Right lobe of liver (tissue), 6 donors: ENCODE measurements at regions not wholly inside any gene's neighbourhood (a gene's known extent, or its start where the extent isn't known, plus 50 kb on each side); places are given as distances from the start of the nearest gene placed in this dataset.

Experiments used
- ATAC-seq, 4 donors: fragments of 200-7000 bp; cut with Tn5 transposase; one replicate each; pipeline ENCODE4 v1.9.1; 2020; ENCODE audit warnings: mild to moderate bottlenecking in 4 of 4, moderate library complexity in 4 of 4
- DNase-seq, 3 donors: peaks; one replicate each; pipeline ENCODE4 v3.0.0-alpha.2; 2020
- H3K27ac ChIP-seq, 3 donors: fragments of 200-600 bp; one replicate each; pipeline ENCODE4 v1.8.0; 2022
- H3K27me3 ChIP-seq, 2 donors: fragments of 200-600 bp; one replicate each; pipeline ENCODE4 v1.8.0; 2022
- H3K36me3 ChIP-seq, 4 donors: fragments of 200-600 bp; sonication (generic) in 1 of 4; one replicate each; pipeline versions ENCODE4 v1.5.1 to v1.8.0; 2017 to 2022; ENCODE audit warnings: control low read depth in 1 of 4
- H3K4me1 ChIP-seq, 4 donors: fragments of 200-600 bp; sonication (generic) in 1 of 4; one replicate each; pipeline versions ENCODE4 v1.5.1 to v1.8.0; 2017 to 2022; ENCODE audit warnings: control low read depth in 1 of 4
- H3K4me3 ChIP-seq, 3 donors: fragments of 200-600 bp; one replicate each; pipeline ENCODE4 v1.8.0; 2022
- H3K9me3 ChIP-seq, 4 donors: fragments of 200-600 bp; sonication (generic) in 1 of 4; one replicate each; pipeline versions ENCODE4 v1.5.1 to v1.8.0; 2017 to 2022; ENCODE audit warnings: control low read depth in 1 of 4
- POLR2A ChIP-seq: fragments of 450-650 bp; IDR thresholded peaks from one replicate; pipeline ENCODE4 v1.6.1; 2017; ENCODE audit warnings: antibody characterized with exemption, mild to moderate bottlenecking
- WGBS: methylation state at CpG from one replicate; pipeline ENCODE4 v1.1.6; 2018; ENCODE audit warnings: low coverage, low lambda C conversion rate; ENCODE audit not compliant: insufficient coverage; ENCODE audit errors: missing lambda C conversion rate; 5-methylcytosine and 5-hydroxymethylcytosine counted together
- intact Hi-C, 2 donors: fragments of 100-400 bp; cut with DNase I; formaldehyde crosslinking; loops; one replicate each; pipeline versions ENCODE4 v1.11.2 to v1.14.1; 2022
- TF ChIP-seq, protein P1 (sequence below), 4 donors: fragments of 200-600 bp in 3 of 4; fragments of 450-650 bp in 1 of 4; IDR thresholded peaks; one replicate each; pipeline versions ENCODE4 v1.5.1 to v1.8.0; 2016 to 2022; ENCODE audit warnings: antibody characterized with exemption in 4 of 4, mild to moderate bottlenecking in 2 of 4
- donor health status: DM: no; HTN: yes; CAD: no.
- donor health status: DM: no; HTN: no; CAD: no.
- donor health status: DM: no; HTN: no; CAD: no.
- donor health status: DM: no; HTN: yes; CAD: no.
- donor health status: DM: no; HTN: yes; CAD: no.

- no peaks in the 10 kb centered on the region for H3K9me3 ChIP-seq
- intact Hi-C loops, result no loop called here
- no peaks in the 10 kb centered on the region for H3K27me3 ChIP-seq
- no peak for DNase-seq
- no peak for ATAC-seq
- TF ChIP-seq POLR2A, result no peak
- TF ChIP-seq, protein P1, sequence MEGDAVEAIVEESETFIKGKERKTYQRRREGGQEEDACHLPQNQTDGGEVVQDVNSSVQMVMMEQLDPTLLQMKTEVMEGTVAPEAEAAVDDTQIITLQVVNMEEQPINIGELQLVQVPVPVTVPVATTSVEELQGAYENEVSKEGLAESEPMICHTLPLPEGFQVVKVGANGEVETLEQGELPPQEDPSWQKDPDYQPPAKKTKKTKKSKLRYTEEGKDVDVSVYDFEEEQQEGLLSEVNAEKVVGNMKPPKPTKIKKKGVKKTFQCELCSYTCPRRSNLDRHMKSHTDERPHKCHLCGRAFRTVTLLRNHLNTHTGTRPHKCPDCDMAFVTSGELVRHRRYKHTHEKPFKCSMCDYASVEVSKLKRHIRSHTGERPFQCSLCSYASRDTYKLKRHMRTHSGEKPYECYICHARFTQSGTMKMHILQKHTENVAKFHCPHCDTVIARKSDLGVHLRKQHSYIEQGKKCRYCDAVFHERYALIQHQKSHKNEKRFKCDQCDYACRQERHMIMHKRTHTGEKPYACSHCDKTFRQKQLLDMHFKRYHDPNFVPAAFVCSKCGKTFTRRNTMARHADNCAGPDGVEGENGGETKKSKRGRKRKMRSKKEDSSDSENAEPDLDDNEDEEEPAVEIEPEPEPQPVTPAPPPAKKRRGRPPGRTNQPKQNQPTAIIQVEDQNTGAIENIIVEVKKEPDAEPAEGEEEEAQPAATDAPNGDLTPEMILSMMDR (IDR thresholded peaks at IDR 0.05), result no peak
- H3K4me1 ChIP-seq, result no peaks in the 10 kb centered on the region
- no peaks in the 10 kb centered on the region for H3K36me3 ChIP-seq
- H3K27ac ChIP-seq, result no peak overlapping the region
- WGBS, result 88% methylated on average over 2 of the region's 2 CpGs
- no peak overlapping the region for H3K4me3 ChIP-seq
Measured at GRCh38 chr12:107284692-107285091, 191.3 kb upstream of the CRY1 start.

DNA sequence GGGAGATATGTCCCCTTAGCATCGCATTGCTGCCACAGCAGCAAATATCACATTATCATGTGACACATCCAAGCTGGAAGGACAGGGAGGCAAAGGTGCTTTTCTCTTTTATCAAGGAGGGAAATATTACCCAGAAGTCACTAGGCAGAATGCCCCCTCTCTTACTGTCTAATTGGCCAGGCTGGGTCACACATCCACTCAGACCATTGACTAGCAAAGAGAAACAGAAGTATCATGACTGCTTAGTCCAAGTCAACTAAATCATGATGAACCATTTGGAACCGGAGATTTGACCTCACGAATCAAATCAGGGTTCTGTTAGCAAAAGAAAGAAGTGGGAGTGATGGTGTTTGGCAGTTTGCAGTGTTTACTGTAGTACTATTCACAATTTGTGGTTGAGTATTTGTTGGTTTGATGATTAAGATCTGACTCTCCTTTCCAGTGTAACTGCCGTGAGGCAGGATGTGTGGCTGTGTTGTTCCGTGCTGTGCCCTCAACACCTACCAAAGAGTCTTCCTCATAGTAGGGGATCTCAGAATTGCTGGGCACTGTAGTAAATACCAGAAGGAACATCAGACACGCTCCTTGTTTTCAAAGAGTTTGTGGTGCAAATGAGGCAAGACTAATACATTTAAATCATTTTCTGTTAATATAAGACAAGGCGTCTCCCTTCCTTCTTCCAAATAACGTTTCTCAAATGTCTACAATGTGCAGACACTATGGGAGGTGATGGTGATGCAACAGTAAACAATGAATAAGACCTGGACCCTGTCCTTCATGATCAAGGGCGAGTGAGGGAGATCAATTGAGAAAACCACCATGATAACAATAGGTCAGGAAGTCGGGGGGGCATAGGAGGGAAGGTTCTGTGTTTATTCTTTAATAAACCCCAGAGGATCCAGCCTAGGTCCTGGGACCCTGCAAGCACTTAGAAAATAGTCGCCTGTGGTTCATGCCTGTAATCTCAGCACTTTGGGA, 194.4 kb upstream of the CRY1 start:
- H3K4me1 ChIP-seq, result no peaks in the 10 kb centered on the region
- no peak overlapping the region for H3K4me3 ChIP-seq
- no peaks in the 10 kb centered on the region for H3K27me3 ChIP-seq
- H3K27ac ChIP-seq, result no peak overlapping the region
- ATAC-seq (no peak), DNase-seq (no peak)
- H3K36me3 ChIP-seq, result no peaks in the 10 kb centered on the region
- H3K9me3 ChIP-seq, result no peaks in the 10 kb centered on the region
- TF ChIP-seq, protein P1 (IDR thresholded peaks at IDR 0.05), result no peak
- no peak for TF ChIP-seq POLR2A
- intact Hi-C loops, result no loop called here
- WGBS, result 43% methylated on average over 10 of the region's 11 CpGs

DNA sequence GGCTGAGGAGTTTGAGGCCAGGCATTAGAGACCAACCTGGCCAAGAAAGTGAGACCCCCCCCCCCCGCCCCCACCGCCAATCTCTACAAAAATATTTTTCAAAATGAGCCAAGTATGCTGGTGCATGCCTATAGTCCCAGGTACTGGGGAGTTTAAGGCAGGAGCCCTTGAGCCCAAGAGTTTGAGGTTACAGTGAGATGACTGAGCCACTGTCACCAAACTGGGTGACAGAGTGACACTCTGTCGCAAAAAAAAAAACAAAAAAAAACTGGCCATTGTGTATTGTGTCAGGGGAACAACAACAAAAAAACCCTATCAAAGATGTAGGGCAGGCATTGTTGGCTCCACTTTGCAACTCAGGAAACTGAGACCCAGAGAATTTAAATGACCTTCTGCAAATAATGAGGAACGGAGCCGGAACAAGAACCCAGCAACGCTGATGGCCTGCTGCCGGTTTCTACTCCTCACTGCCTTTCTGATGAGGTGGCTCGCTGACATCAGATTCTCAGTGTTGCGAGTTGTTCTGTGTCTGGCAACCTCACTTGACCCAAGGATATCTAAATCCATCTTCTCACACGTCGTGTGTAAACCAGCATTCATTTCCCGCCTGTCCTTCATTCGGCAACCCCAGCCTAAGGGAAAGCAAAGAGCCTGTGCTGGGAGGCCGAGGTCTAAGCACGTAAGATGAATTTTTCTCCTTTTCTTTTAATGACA, 195.2 kb upstream of the CRY1 start:
- H3K27me3 ChIP-seq, result no peaks in the 10 kb centered on the region
- H3K9me3 ChIP-seq, result no peaks in the 10 kb centered on the region
- H3K4me1 ChIP-seq, result no peaks in the 10 kb centered on the region
- DNase-seq (no peak), ATAC-seq (no peak)
- 65% methylated on average over 9 of the region's 15 CpGs for WGBS
- TF ChIP-seq, protein P1 (IDR thresholded peaks at IDR 0.05), result no peak
- TF ChIP-seq POLR2A, result no peak
- intact Hi-C loops, result no loop called here
- no peak overlapping the region for H3K27ac ChIP-seq
- H3K36me3 ChIP-seq, result no peaks in the 10 kb centered on the region
- no peak overlapping the region for H3K4me3 ChIP-seq

DNA sequence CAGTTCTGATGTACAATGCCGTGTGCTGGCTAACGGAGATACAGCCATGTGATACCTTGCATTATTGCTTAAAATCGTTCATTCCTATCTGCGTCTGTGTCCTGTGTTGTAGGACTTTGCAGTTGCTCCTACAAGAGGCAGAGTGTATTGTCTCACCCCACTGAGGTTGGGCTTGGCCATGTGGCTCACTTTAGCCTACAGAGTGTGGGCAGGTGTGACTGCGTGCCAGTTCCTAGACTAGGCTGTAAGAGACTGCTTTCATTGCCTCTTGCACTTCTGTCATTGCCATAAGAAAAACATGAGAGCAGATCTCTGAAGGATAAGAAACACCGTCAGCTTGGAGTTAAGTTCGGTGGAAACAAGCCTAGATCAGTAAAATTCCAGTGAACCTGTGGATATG, 197.7 kb upstream of the CRY1 start:
- H3K9me3 ChIP-seq, result no peaks in the 10 kb centered on the region
- H3K36me3 ChIP-seq, result no peaks in the 10 kb centered on the region
- no peaks in the 10 kb centered on the region for H3K27me3 ChIP-seq
- no peak overlapping the region for H3K4me3 ChIP-seq
- 59% methylated on average over 7 of the region's 7 CpGs for WGBS
- intact Hi-C loops, result no loop called here
- no peaks in the 10 kb centered on the region for H3K4me1 ChIP-seq
- TF ChIP-seq POLR2A, result no peak
- TF ChIP-seq, protein P1 (IDR thresholded peaks at IDR 0.05), result no peak
- DNase-seq (no peak), ATAC-seq (no peak)
- no peak overlapping the region for H3K27ac ChIP-seq
